Liver (tissue), 8 donors: ENCODE measurements at regions not wholly inside any gene's neighbourhood (a gene's known extent, or its start where the extent isn't known, plus 50 kb on each side); places are given as distances from the start of the nearest gene placed in this dataset.

Experiments
- DNase-seq: peaks from one replicate; pipeline ENCODE4 v3.0.0-alpha.2; 2017; ENCODE audit warnings: low spot score
- H3K27ac ChIP-seq, 2 donors: one replicate each; pipeline ENCODE4 v1.7.0; 2013; ENCODE audit warnings: inconsistent platforms in 2 of 2, low read length in 2 of 2, control low read depth in 1 of 2, low read depth in 1 of 2, mild to moderate bottlenecking in 1 of 2
- H3K27me3 ChIP-seq, 4 donors: one replicate each; pipeline versions ENCODE4 v1.6.1 to v1.7.0; 2013; ENCODE audit warnings: low read length in 3 of 4, inconsistent platforms in 1 of 4, mild to moderate bottlenecking in 1 of 4, moderate library complexity in 1 of 4; ENCODE audit not compliant: control insufficient read depth in 4 of 4, insufficient read depth in 4 of 4
- H3K36me3 ChIP-seq, 4 donors: one replicate each; pipeline versions ENCODE4 v1.6.1 to v1.7.0; 2013; ENCODE audit warnings: low read length in 3 of 4, mild to moderate bottlenecking in 3 of 4, low read depth in 1 of 4, moderate library complexity in 1 of 4; ENCODE audit not compliant: control insufficient read depth in 4 of 4, insufficient read depth in 3 of 4
- H3K4me1 ChIP-seq, 4 donors: one replicate each; pipeline versions ENCODE4 v1.6.1 to v1.7.0; 2013; ENCODE audit warnings: low read length in 3 of 4, mild to moderate bottlenecking in 3 of 4, moderate library complexity in 1 of 4; ENCODE audit not compliant: control insufficient read depth in 4 of 4, insufficient read depth in 4 of 4
- H3K4me3 ChIP-seq, 3 donors: one replicate each; pipeline versions ENCODE4 v1.6.1 to v1.7.0; 2013; ENCODE audit warnings: low read length in 3 of 3, control low read depth in 1 of 3, low read depth in 1 of 3, mild to moderate bottlenecking in 1 of 3
- H3K9ac ChIP-seq, 2 donors: one replicate each; pipeline ENCODE4 v1.7.0; 2013; ENCODE audit warnings: low read length in 2 of 2, mild to moderate bottlenecking in 2 of 2, moderate library complexity in 2 of 2, control low read depth in 1 of 2, low read depth in 1 of 2
- H3K9me3 ChIP-seq, 4 donors: one replicate each; pipeline versions ENCODE4 v1.6.1 to v1.7.0; 2013; ENCODE audit warnings: low read length in 3 of 4; ENCODE audit not compliant: control insufficient read depth in 4 of 4
- EGR1 ChIP-seq, 2 donors: IDR thresholded peaks; 2 replicates each; pipeline ENCODE4 v1.6.1; 2016 to 2018; ENCODE audit warnings: antibody characterized with exemption in 2 of 2, low read depth in 2 of 2
- FOXA1 ChIP-seq: IDR thresholded peaks from 2 replicates; pipeline ENCODE4 v1.6.1; 2016; ENCODE audit warnings: antibody characterized with exemption
- FOXA2 ChIP-seq: IDR thresholded peaks from 2 replicates; pipeline ENCODE4 v1.6.1; 2016; ENCODE audit warnings: antibody characterized with exemption
- GABPA ChIP-seq, 2 donors: IDR thresholded peaks in 1 of 2; conservative IDR thresholded peaks in 1 of 2; 2 replicates each; pipeline ENCODE4 v1.6.1; 2016; ENCODE audit warnings: antibody characterized with exemption in 2 of 2, mild to moderate bottlenecking in 1 of 2, moderate library complexity in 1 of 2
- HNF4A ChIP-seq, 2 donors: conservative IDR thresholded peaks; 2 replicates each; pipeline ENCODE4 v1.6.1; 2016; ENCODE audit warnings: antibody characterized with exemption in 2 of 2, mild to moderate bottlenecking in 2 of 2
- HNF4G ChIP-seq: IDR thresholded peaks from 2 replicates; pipeline ENCODE4 v1.6.1; 2016; ENCODE audit warnings: antibody characterized with exemption
- JUND ChIP-seq, 2 donors: IDR thresholded peaks; 2 replicates each; pipeline ENCODE4 v1.6.1; 2016; ENCODE audit warnings: antibody characterized with exemption in 2 of 2
- NR2F2 ChIP-seq: IDR thresholded peaks from 2 replicates; pipeline ENCODE4 v1.6.1; 2016; ENCODE audit warnings: antibody characterized with exemption
- RAD21 ChIP-seq, 2 donors: IDR thresholded peaks; 2 replicates each; pipeline ENCODE4 v1.6.1; 2016; ENCODE audit warnings: antibody characterized with exemption in 2 of 2, mild to moderate bottlenecking in 2 of 2
- RXRA ChIP-seq, 2 donors: IDR thresholded peaks; 2 replicates each; pipeline ENCODE4 v1.6.1; 2017 to 2018; ENCODE audit warnings: antibody characterized with exemption in 2 of 2, mild to moderate bottlenecking in 1 of 2
- SP1 ChIP-seq: IDR thresholded peaks from 2 replicates; pipeline ENCODE4 v1.6.1; 2018; ENCODE audit warnings: antibody characterized with exemption, mild to moderate bottlenecking
- TAF1 ChIP-seq: conservative IDR thresholded peaks from 2 replicates; pipeline ENCODE4 v1.6.1; 2016; ENCODE audit warnings: antibody characterized with exemption, mild to moderate bottlenecking
- YY1 ChIP-seq: IDR thresholded peaks from 2 replicates; pipeline ENCODE4 v1.6.1; 2016; ENCODE audit warnings: antibody characterized with exemption, mild to moderate bottlenecking
- WGBS: extraction: QIAGEN DNeasy Blood & Tissue Kit; methylation state at CpG from one replicate; pipeline ENCODE4 v1.1.7; 2013; 5-methylcytosine and 5-hydroxymethylcytosine counted together
- TF ChIP-seq, protein P1 (sequence below): IDR thresholded peaks from 2 replicates; pipeline ENCODE4 v1.6.1; 2016; ENCODE audit warnings: antibody characterized with exemption
- TF ChIP-seq, protein P2 (sequence below): IDR thresholded peaks from 2 replicates; pipeline ENCODE4 v1.6.1; 2016; ENCODE audit warnings: antibody characterized with exemption
- TF ChIP-seq, protein P3 (sequence below): fragments of 150-350 bp; IDR thresholded peaks from 2 replicates; pipeline ENCODE4 v1.5.1; 2017; ENCODE audit warnings: improper control_type of control experiment, low read depth, low read length; ENCODE audit not compliant: missing input control
- TF ChIP-seq, protein P4 (sequence below): IDR thresholded peaks from 2 replicates; pipeline ENCODE4 v1.6.1; 2016; ENCODE audit warnings: antibody characterized with exemption, mild to moderate bottlenecking
- TF ChIP-seq, protein P5 (sequence below): IDR thresholded peaks from 2 replicates; pipeline ENCODE4 v1.6.1; 2016; ENCODE audit warnings: antibody characterized with exemption
- donor health status: healthy.
- donor health status: healthy.
- donor health status: healthy.
- donor health status: healthy.
- donor health status: healthy.

DNA sequence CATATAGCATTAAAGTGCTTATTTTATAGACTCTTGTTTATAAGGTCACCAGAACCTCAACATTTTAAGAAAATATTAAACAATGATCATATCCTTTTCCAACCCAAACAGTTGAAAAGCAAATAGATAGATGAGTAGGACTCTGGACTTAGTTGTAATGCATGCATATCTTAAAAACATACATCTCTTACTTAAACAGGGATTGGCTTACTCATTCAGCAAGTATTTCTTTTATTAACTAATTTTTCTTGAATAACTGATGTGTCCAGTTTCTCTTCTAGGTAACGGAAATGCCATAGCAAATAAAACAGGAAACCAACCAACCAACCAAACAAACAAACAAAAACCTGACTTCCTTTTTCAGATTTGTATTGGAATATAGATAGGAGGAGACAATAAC, 70.9 kb upstream of the NBPF4 start:
- Histone ChIP-seq H3K4me1 (no peaks in the 10 kb centered on the region), H3K9me3 (no peaks in the 10 kb centered on the region), H3K27me3 (no peaks in the 10 kb centered on the region), H3K27ac (no peak overlapping the region), H3K9ac (no peak overlapping the region), H3K4me3 (no peak overlapping the region), H3K36me3 (no peaks in the 10 kb centered on the region)
- WGBS, result 81% methylated on average over 1 of the region's 1 CpG
- DNase-seq, result no peak
- no peak for TF ChIP-seq HNF4A (conservative IDR thresholded peaks at IDR 0.05)
- TF ChIP-seq, protein P1, sequence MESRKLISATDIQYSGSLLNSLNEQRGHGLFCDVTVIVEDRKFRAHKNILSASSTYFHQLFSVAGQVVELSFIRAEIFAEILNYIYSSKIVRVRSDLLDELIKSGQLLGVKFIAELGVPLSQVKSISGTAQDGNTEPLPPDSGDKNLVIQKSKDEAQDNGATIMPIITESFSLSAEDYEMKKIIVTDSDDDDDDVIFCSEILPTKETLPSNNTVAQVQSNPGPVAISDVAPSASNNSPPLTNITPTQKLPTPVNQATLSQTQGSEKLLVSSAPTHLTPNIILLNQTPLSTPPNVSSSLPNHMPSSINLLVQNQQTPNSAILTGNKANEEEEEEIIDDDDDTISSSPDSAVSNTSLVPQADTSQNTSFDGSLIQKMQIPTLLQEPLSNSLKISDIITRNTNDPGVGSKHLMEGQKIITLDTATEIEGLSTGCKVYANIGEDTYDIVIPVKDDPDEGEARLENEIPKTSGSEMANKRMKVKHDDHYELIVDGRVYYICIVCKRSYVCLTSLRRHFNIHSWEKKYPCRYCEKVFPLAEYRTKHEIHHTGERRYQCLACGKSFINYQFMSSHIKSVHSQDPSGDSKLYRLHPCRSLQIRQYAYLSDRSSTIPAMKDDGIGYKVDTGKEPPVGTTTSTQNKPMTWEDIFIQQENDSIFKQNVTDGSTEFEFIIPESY, result no peak
- TF ChIP-seq YY1, result no peak
- TF ChIP-seq, protein P2, sequence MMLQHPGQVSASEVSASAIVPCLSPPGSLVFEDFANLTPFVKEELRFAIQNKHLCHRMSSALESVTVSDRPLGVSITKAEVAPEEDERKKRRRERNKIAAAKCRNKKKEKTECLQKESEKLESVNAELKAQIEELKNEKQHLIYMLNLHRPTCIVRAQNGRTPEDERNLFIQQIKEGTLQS, result no peak
- TF ChIP-seq FOXA1, result no peak
- no peak for TF ChIP-seq JUND (IDR thresholded peaks at IDR 0.05)
- no peak for TF ChIP-seq RXRA (IDR thresholded peaks at IDR 0.05)
- no peak for TF ChIP-seq NR2F2
- no peak for TF ChIP-seq SP1
- no peak for TF ChIP-seq TAF1
- TF ChIP-seq, protein P3, sequence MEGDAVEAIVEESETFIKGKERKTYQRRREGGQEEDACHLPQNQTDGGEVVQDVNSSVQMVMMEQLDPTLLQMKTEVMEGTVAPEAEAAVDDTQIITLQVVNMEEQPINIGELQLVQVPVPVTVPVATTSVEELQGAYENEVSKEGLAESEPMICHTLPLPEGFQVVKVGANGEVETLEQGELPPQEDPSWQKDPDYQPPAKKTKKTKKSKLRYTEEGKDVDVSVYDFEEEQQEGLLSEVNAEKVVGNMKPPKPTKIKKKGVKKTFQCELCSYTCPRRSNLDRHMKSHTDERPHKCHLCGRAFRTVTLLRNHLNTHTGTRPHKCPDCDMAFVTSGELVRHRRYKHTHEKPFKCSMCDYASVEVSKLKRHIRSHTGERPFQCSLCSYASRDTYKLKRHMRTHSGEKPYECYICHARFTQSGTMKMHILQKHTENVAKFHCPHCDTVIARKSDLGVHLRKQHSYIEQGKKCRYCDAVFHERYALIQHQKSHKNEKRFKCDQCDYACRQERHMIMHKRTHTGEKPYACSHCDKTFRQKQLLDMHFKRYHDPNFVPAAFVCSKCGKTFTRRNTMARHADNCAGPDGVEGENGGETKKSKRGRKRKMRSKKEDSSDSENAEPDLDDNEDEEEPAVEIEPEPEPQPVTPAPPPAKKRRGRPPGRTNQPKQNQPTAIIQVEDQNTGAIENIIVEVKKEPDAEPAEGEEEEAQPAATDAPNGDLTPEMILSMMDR, result no peak
- TF ChIP-seq, protein P4, sequence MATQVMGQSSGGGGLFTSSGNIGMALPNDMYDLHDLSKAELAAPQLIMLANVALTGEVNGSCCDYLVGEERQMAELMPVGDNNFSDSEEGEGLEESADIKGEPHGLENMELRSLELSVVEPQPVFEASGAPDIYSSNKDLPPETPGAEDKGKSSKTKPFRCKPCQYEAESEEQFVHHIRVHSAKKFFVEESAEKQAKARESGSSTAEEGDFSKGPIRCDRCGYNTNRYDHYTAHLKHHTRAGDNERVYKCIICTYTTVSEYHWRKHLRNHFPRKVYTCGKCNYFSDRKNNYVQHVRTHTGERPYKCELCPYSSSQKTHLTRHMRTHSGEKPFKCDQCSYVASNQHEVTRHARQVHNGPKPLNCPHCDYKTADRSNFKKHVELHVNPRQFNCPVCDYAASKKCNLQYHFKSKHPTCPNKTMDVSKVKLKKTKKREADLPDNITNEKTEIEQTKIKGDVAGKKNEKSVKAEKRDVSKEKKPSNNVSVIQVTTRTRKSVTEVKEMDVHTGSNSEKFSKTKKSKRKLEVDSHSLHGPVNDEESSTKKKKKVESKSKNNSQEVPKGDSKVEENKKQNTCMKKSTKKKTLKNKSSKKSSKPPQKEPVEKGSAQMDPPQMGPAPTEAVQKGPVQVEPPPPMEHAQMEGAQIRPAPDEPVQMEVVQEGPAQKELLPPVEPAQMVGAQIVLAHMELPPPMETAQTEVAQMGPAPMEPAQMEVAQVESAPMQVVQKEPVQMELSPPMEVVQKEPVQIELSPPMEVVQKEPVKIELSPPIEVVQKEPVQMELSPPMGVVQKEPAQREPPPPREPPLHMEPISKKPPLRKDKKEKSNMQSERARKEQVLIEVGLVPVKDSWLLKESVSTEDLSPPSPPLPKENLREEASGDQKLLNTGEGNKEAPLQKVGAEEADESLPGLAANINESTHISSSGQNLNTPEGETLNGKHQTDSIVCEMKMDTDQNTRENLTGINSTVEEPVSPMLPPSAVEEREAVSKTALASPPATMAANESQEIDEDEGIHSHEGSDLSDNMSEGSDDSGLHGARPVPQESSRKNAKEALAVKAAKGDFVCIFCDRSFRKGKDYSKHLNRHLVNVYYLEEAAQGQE, result no peak
- no peak for TF ChIP-seq FOXA2
- TF ChIP-seq, protein P5, sequence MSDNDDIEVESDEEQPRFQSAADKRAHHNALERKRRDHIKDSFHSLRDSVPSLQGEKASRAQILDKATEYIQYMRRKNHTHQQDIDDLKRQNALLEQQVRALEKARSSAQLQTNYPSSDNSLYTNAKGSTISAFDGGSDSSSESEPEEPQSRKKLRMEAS, result no peak
- no peak for TF ChIP-seq GABPA (IDR thresholded peaks at IDR 0.05 in 1 of 2, conservative IDR thresholded peaks at IDR 0.05 in 1 of 2)
- no peak for TF ChIP-seq RAD21 (IDR thresholded peaks at IDR 0.05)
- no peak for TF ChIP-seq HNF4G
- no peak for TF ChIP-seq EGR1 (IDR thresholded peaks at IDR 0.05; ENCODE audit: low read depth in 2 of 2)
